GM18870 (cell line): ENCODE measurements at regions not wholly inside any gene's neighbourhood (a gene's known extent, or its start where the extent isn't known, plus 50 kb on each side); places are given as distances from the start of the nearest gene placed in this dataset.
"Not testable (repeated sequence)": the region's sequence is repeated elsewhere in the genome, so short reads cannot be mapped to it uniquely, and the experiment has no call there.

Experiments used
- ATAC-seq: cut with Tn5 transposase; IDR thresholded peaks from one replicate; pipeline ENCODE4 v1.9.1; 2021; ENCODE audit warnings: moderate library complexity; ENCODE audit not compliant: unreplicated experiment

DNA sequence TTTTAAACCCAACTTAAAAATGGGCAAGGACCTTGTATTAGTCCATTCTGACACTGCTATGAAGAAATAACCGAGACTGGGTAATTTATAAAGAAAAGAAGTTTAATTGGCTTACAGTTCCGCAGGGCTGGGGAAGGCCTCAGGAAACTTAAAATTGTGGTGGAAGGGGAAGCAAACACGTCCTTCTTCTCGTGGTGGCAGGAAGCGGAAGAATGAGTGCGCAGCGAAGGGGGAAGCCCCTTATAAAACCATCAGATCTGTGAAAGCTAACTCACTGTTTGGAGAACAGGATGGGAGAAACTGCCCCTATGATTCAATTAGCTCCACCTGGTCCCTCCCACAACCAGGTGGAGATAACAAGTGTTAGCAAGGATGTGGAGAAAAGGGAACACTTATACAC lies 237.7 kb downstream of the SEC16B start:
- no peak for ATAC-seq

DNA sequence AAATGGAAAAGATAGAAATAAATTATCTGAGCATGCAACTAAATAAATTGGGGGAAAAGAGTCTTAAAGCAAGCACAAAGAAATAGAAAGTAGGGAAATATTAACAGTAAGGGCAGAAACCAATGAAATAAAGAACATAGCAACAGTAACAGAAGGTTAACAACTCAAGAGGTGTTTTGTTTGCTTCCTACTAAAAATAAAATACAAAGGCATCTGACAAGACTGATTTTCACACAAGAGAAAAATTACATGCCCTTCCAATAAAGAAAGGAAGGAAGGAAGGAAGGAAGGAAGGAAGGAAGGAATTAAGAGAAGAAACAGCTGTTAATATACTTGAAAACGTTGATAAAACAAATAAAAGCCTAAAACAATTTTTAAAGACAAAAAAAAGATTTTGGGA lies 240.2 kb downstream of the SEC16B start:
- ATAC-seq, result no peak

DNA sequence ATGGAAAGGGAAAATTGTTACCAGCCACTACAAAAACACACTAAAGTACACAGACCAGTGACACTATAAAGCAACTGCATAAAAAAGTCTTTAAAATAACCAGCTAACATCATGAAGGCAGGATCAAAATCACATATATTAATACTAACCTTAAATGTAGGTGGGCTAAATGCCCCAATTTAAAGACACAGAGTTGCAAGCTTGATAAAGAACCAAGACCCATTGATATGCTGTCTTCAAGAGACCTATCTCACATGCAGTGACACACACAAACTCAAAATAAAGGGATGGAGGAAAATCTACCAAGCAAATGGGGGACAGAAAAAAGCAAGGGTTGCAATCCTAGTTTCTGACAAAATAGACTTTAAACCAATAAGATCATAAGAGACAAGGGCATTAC lies 246.3 kb downstream of the SEC16B start:
- ATAC-seq, result no peak

DNA sequence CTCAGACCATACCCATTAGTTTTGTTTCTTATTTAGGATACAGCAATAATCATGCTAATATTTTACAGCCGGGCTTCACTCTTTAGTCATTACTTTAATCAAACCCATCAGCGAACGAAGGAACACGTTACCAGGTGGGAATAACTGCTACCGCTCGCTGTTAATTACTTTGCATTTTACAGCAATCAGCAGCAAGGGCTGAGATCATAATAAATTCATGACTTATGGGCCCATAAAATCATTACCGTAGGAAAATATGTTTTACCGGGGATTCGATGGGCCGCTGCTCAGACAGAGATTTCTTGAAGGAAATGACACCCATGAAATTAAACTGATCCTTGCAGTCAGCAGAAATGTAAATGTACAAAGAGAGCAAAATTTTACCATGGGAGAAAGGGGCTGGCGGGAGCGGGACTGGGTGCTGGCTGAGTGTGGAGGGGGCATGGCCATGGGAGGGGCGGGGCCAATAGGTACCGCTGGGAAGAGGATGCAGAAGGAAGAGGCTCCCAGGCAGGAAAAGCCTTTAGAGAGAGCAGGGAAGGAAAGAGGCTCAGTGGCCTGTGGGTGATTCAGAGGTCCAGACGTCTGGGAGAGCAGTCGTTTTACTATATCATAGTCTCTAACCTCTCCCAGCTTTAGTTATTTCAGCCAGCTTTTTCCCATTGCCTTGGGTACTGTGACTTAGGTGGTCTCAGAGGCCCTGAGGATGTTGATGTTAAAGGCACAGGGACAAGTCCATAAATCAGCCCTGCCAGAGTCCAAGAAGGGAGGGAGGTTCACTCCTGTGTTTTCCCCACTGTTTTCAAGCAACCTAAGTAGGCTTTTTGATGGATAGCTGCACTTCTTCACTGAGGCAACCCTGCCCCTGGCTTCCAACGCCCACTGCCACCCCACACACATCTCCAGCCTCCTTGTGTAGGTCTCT lies 258.9 kb downstream of the SEC16B start:
- ATAC-seq, result no peak

DNA sequence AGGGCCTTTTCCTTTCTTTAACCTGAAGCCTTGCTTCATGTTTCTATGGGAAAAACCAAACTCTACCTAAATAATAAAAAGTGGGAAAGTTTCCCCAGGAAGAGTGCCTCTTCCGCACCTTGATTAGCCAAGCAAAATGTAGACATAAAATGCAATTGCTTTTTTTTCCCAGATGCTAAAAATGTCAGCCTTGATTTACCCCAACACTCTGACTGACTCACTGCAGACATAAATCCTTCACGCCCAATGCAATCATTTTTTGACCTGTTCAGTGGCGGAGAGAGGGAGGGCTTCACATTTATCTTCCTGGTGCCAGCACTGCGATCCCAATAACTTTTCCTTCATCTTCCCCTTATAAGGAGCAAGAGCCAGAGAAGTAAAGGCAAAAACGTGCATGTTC lies 261.5 kb downstream of the SEC16B start:
- no peak for ATAC-seq

DNA sequence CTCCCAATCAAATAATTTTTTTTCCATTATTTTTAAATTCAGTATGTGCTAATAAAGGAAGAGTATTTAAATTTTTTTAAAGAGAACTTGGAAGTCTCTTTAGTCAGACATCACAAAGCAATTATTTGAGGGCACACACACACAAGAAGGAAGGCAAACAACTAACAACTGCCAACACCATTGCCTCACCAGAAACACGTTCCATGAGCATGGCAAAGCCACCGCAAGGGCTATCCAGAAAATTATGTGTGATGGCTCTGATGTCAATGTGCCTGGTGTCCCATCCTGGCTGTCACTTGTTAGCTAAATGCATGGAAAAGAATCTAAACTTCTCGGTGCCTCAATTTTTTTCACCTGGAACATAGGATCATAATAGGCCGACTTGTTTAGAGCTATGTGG lies 262.9 kb downstream of the SEC16B start:
- no peak for ATAC-seq

DNA sequence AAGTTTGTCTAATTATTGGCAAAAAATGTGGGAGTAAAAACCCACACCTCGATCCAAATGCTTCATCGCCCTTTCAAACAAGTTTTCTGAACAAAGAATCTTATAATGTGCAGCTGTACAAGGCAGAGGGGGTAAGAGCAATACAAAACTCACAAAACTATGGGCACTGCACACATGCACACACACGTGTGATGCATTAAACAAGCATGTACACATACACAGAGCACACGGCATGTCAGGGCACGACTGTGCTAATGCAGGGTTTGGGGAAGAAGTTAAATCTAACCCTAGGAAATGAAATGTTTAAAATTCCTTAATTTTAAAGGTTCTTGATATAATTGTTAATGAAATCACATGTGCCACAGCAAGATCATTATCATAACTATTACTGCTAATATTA lies 264.0 kb downstream of the SEC16B start:
- ATAC-seq, result no peak

DNA sequence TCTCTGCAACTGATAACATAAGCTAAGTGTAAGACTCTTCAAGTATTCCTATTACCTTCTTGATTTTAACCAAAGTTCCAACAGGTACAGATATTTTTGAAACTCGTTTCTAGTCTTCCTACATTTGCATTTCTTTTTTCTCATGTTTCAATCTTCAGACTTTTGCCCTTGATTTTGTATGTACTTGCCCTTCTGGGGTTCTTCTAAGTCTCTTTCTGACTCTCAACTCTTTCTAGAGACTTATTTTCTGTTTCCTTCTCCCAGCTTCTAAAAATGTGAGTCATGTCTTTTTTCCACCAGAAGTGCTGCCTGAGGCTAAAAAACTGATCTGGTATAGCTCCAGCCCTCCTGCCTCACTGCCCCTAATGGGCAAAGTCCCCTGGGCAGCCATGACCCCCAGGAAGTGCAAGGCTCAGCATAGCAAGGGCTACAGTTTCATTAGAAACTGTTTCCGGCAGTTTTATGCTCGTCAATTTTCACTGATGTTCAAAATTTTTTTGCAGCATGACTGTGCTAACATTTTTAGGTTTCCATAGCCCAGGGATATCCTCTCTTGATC lies 265.9 kb downstream of the SEC16B start:
- ATAC-seq, result no peak

DNA sequence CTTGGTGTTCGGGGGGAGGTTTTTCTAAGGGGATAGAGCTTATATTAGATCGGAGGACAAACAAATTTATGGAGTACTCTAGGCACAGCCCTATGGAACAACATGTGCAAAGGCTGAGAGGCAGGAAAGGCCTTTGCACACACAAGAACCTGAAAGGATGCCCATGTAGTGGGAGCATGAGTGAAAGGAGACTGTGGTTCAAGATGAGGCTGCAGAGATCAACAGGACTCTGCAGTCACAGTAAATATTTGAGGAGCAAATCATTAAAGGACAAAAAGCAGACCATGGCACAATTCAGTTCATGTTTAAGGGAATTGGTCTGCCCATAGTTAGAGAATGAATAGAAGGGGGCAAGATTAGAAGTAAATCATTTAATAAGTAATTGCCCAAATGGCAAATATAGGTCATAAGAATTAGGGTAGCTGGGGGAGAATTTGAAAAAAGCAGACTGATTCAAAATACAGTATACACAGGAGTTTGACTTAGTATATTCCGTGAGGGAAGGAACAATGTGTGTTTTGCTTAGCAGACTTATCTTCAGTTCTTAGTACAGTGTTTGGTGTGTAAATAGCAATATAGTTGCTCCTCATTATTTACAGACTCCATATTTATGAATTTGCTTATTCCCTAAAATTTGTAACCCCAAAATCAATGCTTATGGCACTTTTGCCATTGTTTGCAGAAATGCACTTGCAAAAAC lies 268.1 kb downstream of the SEC16B start:
- no peak for ATAC-seq

DNA sequence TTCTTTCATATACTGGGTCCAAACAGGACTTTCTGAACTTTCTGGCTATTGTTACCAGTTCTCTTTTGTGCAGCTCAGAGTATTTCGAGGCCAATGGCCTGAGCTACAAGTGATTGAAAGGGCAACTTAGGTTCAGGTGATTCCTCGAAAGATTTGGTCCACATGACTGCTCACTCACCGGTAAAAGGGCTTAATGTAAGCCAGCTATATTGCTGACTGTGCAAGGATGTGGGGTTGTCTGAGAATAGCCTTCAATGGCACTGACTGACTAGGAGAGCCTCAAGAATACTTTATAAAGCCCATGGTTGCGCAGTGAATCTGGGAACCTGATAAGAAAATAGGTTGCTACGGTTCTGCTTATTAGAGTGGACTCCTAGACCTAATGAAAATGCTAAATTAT lies 269.0 kb downstream of the SEC16B start:
- ATAC-seq, result no peak

DNA sequence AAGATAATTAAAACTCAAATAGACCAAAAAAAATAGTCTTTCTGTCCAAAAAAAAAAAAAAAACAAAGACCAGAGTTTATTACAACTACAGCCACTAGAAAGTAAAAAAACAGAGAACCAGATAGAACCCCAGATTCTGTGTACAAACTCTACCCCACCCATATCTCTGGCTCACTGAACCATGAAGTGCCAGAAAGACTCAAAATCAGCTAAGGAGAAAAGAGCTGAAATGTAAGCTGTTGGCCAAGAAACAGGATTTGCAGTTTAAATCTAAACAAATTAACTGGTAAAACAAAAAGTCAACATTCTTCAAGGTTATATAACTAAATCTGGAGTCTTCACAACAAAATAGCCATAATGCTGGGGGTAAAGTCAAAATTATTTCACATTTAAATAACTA lies 278.9 kb downstream of the SEC16B start:
- no peak for ATAC-seq

DNA sequence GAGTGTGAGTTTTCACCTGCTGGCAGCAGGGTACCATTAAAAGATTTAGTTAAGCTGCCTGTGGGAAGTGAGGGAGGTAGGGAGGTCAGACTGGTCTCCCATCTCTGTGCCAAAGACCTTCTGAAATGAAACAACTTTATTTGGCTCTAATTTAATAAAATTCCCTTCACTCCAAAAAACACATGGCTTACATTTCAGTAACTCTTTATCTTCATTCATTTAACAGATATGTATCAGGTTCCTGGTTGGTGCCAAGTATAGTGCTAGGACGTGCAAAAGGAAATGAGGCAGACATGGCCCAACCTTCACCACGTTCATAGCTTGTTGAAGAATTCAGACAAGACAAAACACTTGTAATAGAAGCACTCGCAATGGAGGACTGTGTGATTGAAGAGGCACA lies 282.3 kb downstream of the SEC16B start:
- no peak for ATAC-seq

DNA sequence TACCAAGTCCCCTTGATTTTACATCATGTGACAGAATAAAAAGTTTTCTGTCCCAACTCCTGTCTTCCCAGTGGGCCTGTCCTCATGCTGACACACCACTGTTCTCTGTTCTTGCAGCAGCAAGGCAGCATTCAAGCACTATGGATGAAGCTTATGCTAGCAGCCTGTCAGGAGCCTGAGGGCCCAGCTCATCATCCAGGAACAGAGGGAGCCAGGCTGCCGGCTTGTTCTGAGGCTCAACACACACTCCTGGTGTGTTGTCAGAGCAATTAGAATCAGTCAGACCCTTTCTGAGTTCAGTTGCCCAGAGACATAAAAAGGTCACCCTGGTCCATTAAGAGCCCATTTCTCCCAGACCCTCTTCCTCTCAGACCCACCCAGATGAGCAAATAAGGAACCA lies 282.9 kb downstream of the SEC16B start:
- no peak for ATAC-seq

DNA sequence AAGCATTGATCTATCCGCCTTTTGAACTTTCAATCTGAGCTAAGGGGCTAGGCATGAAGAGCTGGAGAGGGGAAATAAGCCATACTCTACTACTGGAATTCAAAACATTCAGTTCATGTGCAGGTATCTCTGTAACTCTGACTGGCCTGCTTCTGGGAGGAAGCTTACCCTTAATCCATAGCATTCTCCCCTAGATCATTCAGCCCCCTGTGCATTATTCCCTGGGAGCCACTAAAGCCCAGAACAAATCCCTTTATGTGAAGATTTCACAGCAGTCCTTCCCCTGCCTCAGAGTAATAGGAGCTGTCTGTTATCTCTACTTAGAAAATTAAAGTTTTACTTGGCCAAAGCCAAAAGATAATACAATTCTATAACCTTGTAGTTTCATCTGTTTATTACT lies 300.7 kb downstream of the SEC16B start:
- no peak for ATAC-seq

DNA sequence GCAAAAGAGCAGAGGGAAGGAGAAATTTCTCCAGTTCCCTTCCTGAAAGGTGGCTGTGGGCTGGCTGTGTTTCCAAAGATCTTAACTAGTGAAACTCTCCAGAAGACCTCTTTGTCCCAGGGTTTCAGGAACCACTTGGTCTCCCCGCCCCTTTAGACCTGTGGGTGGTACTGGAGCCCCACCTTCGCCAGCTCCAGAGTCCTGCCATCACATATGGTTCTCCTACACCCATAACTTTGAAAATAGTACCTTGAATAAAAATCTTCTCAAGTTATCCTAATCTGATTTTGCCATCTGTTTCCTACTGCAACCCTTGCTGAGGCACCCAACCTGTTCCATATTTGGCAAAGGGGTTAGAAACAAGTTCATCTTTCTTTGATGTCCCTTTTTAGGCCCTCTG lies 303.9 kb downstream of the SEC16B start:
- ATAC-seq, result no peak

DNA sequence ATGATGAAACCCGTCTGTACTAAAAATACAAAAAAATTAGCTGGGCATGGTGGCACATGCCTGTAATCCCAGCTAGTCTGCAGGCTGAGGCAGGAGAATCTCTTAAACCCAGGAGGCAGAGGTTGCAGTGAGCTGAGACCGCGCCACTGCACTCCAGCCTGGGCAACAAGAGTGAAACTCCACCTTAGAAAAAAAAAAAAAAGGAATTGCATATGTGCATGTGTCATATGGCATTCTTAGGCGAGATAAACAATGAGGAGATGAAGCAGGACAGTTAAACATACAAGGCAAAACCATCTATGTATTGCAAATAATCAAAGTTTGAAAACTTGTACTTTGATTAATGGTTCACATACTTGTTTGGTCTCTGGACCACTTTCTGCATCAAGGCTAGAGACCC lies 305.1 kb downstream of the SEC16B start:
- not testable (repeated sequence) for ATAC-seq

DNA sequence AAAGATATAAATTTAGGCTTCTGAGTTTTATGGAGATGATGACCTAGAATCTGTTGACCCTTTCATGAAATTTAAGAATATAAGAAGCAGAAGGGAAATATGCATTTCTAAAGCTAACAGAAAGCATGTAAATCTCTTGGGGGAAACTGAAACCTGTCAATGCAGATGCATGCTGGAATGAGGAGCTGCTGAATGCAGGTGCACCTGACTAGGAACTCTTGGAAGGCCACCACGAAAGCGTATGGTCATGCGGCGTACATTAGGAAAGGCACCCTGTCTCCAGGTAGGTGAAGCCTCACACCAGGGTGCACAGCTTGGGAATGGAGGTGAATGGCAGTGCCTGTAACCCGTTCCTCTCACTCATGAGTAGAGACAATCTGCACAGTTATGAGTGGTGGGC lies 309.7 kb downstream of the SEC16B start:
- no peak for ATAC-seq

DNA sequence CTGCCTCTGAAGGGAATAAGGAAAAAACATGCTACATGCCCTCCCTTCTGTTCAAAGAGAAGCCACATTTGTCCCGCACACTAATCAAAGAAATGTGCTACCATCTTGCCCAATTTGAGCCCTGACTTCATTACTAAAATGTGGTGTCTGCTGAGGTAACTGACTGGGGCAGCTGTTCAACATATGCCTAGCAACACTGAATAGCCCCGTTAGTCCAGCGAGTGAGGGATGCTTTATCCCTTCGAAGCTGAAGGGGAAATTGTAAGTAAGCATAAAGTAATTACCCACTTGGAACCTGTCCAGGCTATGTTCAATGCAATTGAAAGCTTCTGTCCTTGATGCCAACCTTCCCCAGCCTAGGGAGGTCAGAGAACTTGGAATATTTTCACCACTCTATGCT lies 310.6 kb downstream of the SEC16B start:
- no peak for ATAC-seq

DNA sequence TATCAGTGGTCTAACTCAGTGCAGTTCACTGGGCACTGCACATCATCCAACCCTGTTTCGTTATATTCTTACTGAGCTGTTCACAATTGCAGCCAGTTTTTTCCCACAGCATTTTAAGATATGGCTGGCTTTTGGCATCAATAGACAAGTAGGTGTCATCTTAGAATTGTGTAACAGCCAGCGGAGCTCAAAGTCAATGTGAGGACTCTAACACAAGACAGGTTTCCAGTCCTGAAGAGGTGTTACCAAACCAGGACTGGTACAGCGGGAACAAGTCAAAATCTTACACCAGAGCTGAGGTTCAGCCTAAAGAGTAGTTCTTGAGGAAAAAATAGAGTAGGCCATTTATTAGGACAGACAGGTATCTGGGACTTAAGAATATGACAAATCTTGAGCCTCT lies 313.3 kb downstream of the SEC16B start:
- no peak for ATAC-seq

DNA sequence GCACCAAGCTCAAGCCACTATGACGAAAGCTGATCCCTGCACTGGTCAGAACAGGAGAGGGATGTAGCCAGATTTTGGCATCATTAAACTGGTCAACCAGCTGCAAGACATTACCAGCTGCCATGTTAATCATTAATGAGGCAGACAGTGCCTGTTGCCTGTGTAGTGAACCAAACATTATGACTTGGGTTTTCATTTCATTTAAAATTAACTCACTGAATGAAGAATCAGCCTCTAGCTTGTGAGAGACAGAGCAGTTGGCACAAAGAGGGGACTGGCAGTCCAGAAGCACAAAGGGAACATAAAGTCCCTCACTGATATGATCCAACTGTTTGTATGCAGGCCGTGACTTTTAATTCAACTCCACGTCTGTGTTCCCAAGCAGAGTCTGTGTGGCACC lies 318.9 kb downstream of the SEC16B start:
- ATAC-seq, result peak; percentile 51

DNA sequence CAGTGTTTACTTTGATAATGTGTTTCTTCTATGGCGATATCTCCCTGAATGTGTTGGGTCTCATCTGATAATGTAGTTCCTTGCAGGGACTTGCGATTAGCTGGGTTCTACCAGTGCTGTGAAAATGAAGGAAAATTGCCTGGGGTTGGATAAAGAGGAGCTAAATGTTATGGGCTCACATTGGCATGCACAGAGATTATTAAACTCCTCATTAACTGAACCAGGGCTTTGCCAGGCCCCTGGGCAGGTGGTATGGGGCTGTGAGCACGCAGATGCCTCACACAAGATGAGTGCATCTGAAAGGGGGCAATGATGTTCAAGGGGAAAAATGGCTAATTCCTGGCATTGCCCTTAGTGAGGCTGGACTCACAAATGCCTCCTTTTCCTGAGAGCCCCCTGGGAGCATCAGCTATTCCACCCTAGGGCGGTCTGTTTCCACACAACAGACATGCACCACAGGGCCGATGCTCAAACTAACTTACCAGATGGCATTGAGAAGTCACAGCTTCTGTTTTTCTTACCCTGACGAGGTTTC lies 321.1 kb downstream of the SEC16B start:
- no peak for ATAC-seq

DNA sequence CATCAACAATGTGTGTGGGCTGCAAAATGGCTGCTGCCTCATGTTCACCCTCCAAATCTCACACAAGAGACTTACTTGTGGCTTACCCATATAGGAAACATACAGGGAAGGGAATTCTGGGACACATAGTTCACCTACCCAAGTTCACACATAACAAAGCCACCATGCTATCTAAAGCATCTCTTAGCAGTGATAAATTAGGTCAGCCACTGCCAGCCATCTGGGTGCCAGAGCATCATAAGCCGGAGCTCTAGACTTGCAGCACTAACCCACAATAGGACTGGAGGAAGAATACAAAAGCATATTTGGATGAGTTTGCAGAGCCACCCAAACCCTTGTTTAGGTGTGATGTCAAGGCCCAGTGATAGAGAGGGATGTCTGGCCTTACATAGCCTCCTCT lies 321.7 kb downstream of the SEC16B start:
- ATAC-seq, result no peak
